Fibroblast of lung (primary cell): ENCODE measurements at regions not wholly inside any gene's neighbourhood (a gene's known extent, or its start where the extent isn't known, plus 50 kb on each side); places are given as distances from the start of the nearest gene placed in this dataset.

Experiments
- DNase-seq, 2 donors: peaks; one replicate each; pipeline versions ENCODE4 v3.0.0 to v3.0.0-alpha.2; 2010; ENCODE audit warnings: low read depth in 2 of 2
- H2AFZ ChIP-seq: 2 replicates; pipeline ENCODE4 v1.5.1; 2012; ENCODE audit warnings: low read length, control low read depth, inconsistent platforms
- H3K27ac ChIP-seq: 2 replicates; pipeline ENCODE4 v1.5.1; 2011; ENCODE audit warnings: low read length, control low read depth; ENCODE audit not compliant: insufficient read depth
- H3K27me3 ChIP-seq: 2 replicates; pipeline ENCODE4 v1.5.1; 2011; ENCODE audit warnings: mild to moderate bottlenecking, low read length; ENCODE audit not compliant: control insufficient read depth, insufficient read depth
- H3K36me3 ChIP-seq: 2 replicates; pipeline ENCODE4 v1.5.1; 2011; ENCODE audit warnings: low read length; ENCODE audit not compliant: control insufficient read depth, insufficient read depth
- H3K4me1 ChIP-seq: 2 replicates; pipeline ENCODE4 v1.5.1; 2011; ENCODE audit warnings: low read length; ENCODE audit not compliant: control insufficient read depth, insufficient read depth; ENCODE audit errors: extremely low read depth
- H3K4me2 ChIP-seq: 2 replicates; pipeline ENCODE4 v1.5.1; 2011; ENCODE audit warnings: low read length, control low read depth; ENCODE audit not compliant: insufficient read depth; ENCODE audit errors: extremely low read depth
- H3K4me3 ChIP-seq, 4 experiments: fragments of 200-600 bp in 1 of 4; sonication (generic) in 1 of 4; replicated peaks in 1 of 4; 2 replicates each; pipeline ENCODE4 v1.5.1; 2011 to 2016; ENCODE audit warnings: low read length in 4 of 4, low read depth in 3 of 4, mild to moderate bottlenecking in 3 of 4, control low read depth in 2 of 4, inconsistent platforms in 1 of 4, mixed read lengths in 1 of 4; ENCODE audit not compliant: insufficient read depth in 1 of 4; ENCODE audit errors: control extremely low read depth in 1 of 4
- H3K79me2 ChIP-seq: 2 replicates; pipeline ENCODE4 v1.5.1; 2012; ENCODE audit warnings: mild to moderate bottlenecking, low read length, inconsistent platforms; ENCODE audit not compliant: control insufficient read depth, insufficient read depth
- H3K9ac ChIP-seq: 2 replicates; pipeline ENCODE4 v1.5.1; 2011; ENCODE audit warnings: mild to moderate bottlenecking, low read length, control low read depth; ENCODE audit not compliant: insufficient read depth
- H3K9me3 ChIP-seq: 2 replicates; pipeline ENCODE4 v1.5.1; 2012; ENCODE audit warnings: low read depth, low read length; ENCODE audit not compliant: control insufficient read depth, insufficient read depth
- H4K20me1 ChIP-seq: 2 replicates; pipeline ENCODE4 v1.5.1; 2011; ENCODE audit warnings: low read length; ENCODE audit not compliant: control insufficient read depth, insufficient read depth; ENCODE audit errors: extremely low read depth
- EZH2 ChIP-seq: IDR thresholded peaks from 2 replicates; pipeline ENCODE4 v1.5.1; 2012; ENCODE audit warnings: low read length, control low read depth, mild to moderate bottlenecking; ENCODE audit errors: missing control alignments
- TF ChIP-seq, protein P1 (sequence below), 2 donors: IDR thresholded peaks in 1 of 2; conservative IDR thresholded peaks in 1 of 2; 1 replicate in 1 of 2; 2 replicates in 1 of 2; pipeline ENCODE4 v1.5.1; 2011 to 2012; ENCODE audit warnings: low read length in 2 of 2, control low read depth in 1 of 2, inconsistent platforms in 1 of 2, low read depth in 1 of 2, mild to moderate bottlenecking in 1 of 2

DNA sequence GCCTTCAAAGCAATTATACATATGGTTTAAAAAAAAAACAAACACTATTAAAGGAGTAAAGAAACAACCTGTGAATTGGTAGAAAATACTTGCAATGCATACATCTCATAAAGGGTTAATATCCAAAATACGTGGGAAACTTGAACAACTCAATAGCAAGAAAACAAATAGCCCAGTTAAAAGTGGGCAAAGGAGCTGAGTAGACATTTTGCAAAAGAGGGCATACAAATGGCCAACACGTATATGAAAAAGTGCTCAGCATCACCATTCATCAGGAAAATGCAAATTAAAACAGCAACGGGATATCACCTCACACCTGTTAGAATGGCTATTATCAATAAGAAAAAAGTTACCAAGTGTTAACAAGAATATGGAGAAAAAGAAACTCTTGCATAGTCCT lies 298.3 kb upstream of the RBMS1 start:
- no peak overlapping the region for H3K27ac ChIP-seq
- H3K27me3 ChIP-seq: no peaks in the 10 kb centered on the region
- no peak overlapping the region for H2AFZ ChIP-seq
- H4K20me1 ChIP-seq: no peaks in the 10 kb centered on the region
- DNase-seq: no peak
- no peaks in the 10 kb centered on the region for H3K4me1 ChIP-seq
- H3K9ac ChIP-seq: no peak overlapping the region
- no peak overlapping the region for H3K4me3 ChIP-seq
- H3K4me2 ChIP-seq: no peak overlapping the region
- no peaks in the 10 kb centered on the region for H3K9me3 ChIP-seq
- H3K36me3 ChIP-seq: no peaks in the 10 kb centered on the region
- no peaks in the 10 kb centered on the region for H3K79me2 ChIP-seq
- TF ChIP-seq, protein P1, sequence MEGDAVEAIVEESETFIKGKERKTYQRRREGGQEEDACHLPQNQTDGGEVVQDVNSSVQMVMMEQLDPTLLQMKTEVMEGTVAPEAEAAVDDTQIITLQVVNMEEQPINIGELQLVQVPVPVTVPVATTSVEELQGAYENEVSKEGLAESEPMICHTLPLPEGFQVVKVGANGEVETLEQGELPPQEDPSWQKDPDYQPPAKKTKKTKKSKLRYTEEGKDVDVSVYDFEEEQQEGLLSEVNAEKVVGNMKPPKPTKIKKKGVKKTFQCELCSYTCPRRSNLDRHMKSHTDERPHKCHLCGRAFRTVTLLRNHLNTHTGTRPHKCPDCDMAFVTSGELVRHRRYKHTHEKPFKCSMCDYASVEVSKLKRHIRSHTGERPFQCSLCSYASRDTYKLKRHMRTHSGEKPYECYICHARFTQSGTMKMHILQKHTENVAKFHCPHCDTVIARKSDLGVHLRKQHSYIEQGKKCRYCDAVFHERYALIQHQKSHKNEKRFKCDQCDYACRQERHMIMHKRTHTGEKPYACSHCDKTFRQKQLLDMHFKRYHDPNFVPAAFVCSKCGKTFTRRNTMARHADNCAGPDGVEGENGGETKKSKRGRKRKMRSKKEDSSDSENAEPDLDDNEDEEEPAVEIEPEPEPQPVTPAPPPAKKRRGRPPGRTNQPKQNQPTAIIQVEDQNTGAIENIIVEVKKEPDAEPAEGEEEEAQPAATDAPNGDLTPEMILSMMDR (conservative IDR thresholded peaks at IDR 0.05 in 1 of 2, IDR thresholded peaks at IDR 0.05 in 1 of 2; ENCODE audit: low read depth in 1 of 2, low read length in 2 of 2): no peak
- no peak for TF ChIP-seq EZH2

GRCh38 chr2:160792837-160793236 lies 299.2 kb upstream of the RBMS1 start:
- H4K20me1 ChIP-seq: no peaks in the 10 kb centered on the region

DNA sequence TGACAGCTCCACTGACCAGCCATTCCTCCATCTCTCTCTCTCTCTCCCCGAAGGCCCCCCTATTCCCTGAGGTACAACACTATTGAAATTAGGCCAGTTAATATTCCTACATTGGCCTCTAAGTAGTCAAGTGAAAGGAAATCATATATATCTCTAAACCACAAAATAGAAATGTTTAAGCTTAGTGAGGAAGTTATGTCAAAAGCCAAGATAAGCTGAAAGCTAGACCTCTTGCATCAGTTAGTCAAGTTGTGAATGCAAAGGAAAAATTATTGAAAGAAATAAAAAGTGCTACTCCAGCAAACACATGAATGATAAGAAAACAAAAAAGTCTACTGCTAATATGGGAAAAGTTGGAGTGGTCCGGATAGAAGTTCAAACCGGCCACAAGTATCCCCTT lies 301.3 kb upstream of the RBMS1 start:
- no peak overlapping the region for H3K4me3 ChIP-seq
- no peaks in the 10 kb centered on the region for H3K27me3 ChIP-seq
- no peaks in the 10 kb centered on the region for H3K79me2 ChIP-seq
- no peaks in the 10 kb centered on the region for H4K20me1 ChIP-seq
- H2AFZ ChIP-seq: no peak overlapping the region
- no peak overlapping the region for H3K9ac ChIP-seq
- no peaks in the 10 kb centered on the region for H3K4me1 ChIP-seq
- H3K4me2 ChIP-seq: no peak overlapping the region
- TF ChIP-seq EZH2: no peak
- TF ChIP-seq, protein P1 (conservative IDR thresholded peaks at IDR 0.05 in 1 of 2, IDR thresholded peaks at IDR 0.05 in 1 of 2; ENCODE audit: low read depth in 1 of 2, low read length in 2 of 2): no peak
- DNase-seq: peak in 1 of 2 donors; percentile 35
- no peaks in the 10 kb centered on the region for H3K36me3 ChIP-seq
- H3K27ac ChIP-seq: no peak overlapping the region
- no peaks in the 10 kb centered on the region for H3K9me3 ChIP-seq

More at GRCh38 chr2:160792837-160793236, 299.2 kb upstream of the RBMS1 start:
- Histone ChIP-seq H3K4me3 (no peak overlapping the region), H3K79me2 (no peaks in the 10 kb centered on the region), H3K36me3 (no peaks in the 10 kb centered on the region), H3K27ac (no peak overlapping the region), H3K4me2 (no peak overlapping the region), H2AFZ (no peak overlapping the region), H3K4me1 (no peaks in the 10 kb centered on the region), H3K27me3 (no peaks in the 10 kb centered on the region), H3K9ac (no peak overlapping the region), H3K9me3 (no peaks in the 10 kb centered on the region)
- TF ChIP-seq EZH2: no peak
- TF ChIP-seq, protein P1 (conservative IDR thresholded peaks at IDR 0.05 in 1 of 2, IDR thresholded peaks at IDR 0.05 in 1 of 2; ENCODE audit: low read depth in 1 of 2, low read length in 2 of 2): no peak
- DNase-seq: no peak
